Loucy (cell line): ENCODE measurements at regions not wholly inside any gene's neighbourhood (a gene's known extent, or its start where the extent isn't known, plus 50 kb on each side); places are given as distances from the start of the nearest gene placed in this dataset.

Source experiments
- H2AFZ ChIP-seq: fragments of 200-600 bp; sonication (generic); 2 replicates; pipeline ENCODE4 v1.6.0; 2016; ENCODE audit warnings: antibody characterized with exemption, mild to moderate bottlenecking, low read length, moderate library complexity
- H3F3A ChIP-seq: fragments of 200-600 bp; 2 replicates; pipeline ENCODE4 v1.6.0; 2016; ENCODE audit warnings: antibody characterized with exemption, low read depth, mild to moderate bottlenecking
- H3K27me3 ChIP-seq: fragments of 200-600 bp; sonication (generic); 2 replicates; pipeline ENCODE4 v1.6.1; 2014; ENCODE audit warnings: low read length, mild to moderate bottlenecking; ENCODE audit not compliant: insufficient read depth, poor library complexity, severe bottlenecking
- H3K36me3 ChIP-seq: fragments of 200-600 bp; sonication (generic); 2 replicates; pipeline ENCODE4 v1.6.1; 2016; ENCODE audit warnings: low read length; ENCODE audit not compliant: insufficient read depth
- H3K4me1 ChIP-seq: fragments of 200-600 bp; sonication (generic); 2 replicates; pipeline ENCODE4 v1.5.1; 2014; ENCODE audit warnings: low read length, mild to moderate bottlenecking; ENCODE audit not compliant: insufficient read depth, poor library complexity, severe bottlenecking
- H3K4me2 ChIP-seq: fragments of 200-600 bp; sonication (generic); 2 replicates; pipeline ENCODE4 v1.6.0; 2014; ENCODE audit warnings: antibody characterized with exemption, low read length, low read depth, mild to moderate bottlenecking; ENCODE audit not compliant: poor library complexity, severe bottlenecking
- H3K4me3 ChIP-seq: fragments of 200-600 bp; sonication (generic); 2 replicates; pipeline ENCODE4 v1.5.1; 2014; ENCODE audit warnings: low read length, mild to moderate bottlenecking, mixed read lengths; ENCODE audit not compliant: poor library complexity, severe bottlenecking
- H3K79me2 ChIP-seq: fragments of 200-600 bp; sonication (generic); 2 replicates; pipeline ENCODE4 v1.6.1; 2014; ENCODE audit warnings: low read length; ENCODE audit not compliant: insufficient read depth
- H3K9ac ChIP-seq: fragments of 200-600 bp; sonication (generic); 2 replicates; pipeline ENCODE4 v1.6.0; 2014; ENCODE audit warnings: mild to moderate bottlenecking, low read depth, low read length, moderate library complexity; ENCODE audit not compliant: poor library complexity, severe bottlenecking
- H3K9me2 ChIP-seq: fragments of 200-600 bp; sonication (generic); replicated peaks from 2 replicates; pipeline ENCODE4 v1.6.1; 2016; ENCODE audit warnings: low read depth, low read length, mixed read lengths
- H3K9me3 ChIP-seq: fragments of 200-600 bp; sonication (generic); 2 replicates; pipeline ENCODE4 v1.6.1; 2014; ENCODE audit warnings: mild to moderate bottlenecking, antibody characterized with exemption, low read length, low read depth; ENCODE audit not compliant: insufficient read depth
- H4K20me1 ChIP-seq: fragments of 200-600 bp; sonication (generic); 2 replicates; pipeline ENCODE4 v1.6.0; 2014; ENCODE audit warnings: antibody characterized with exemption, low read length, mild to moderate bottlenecking; ENCODE audit not compliant: insufficient read depth, poor library complexity, severe bottlenecking
- EZH2phosphoT487 ChIP-seq: fragments of 200-600 bp; IDR thresholded peaks from 2 replicates; pipeline ENCODE4 v1.6.1; 2018; ENCODE audit warnings: antibody characterized with exemption, mild to moderate bottlenecking, moderate library complexity, borderline replicate concordance
- TF ChIP-seq, protein P1 (sequence below): fragments of 200-600 bp; sonication (generic); conservative IDR thresholded peaks from 2 replicates; pipeline ENCODE4 v1.5.1; 2014; ENCODE audit warnings: mild to moderate bottlenecking, antibody characterized with exemption, low read length

DNA sequence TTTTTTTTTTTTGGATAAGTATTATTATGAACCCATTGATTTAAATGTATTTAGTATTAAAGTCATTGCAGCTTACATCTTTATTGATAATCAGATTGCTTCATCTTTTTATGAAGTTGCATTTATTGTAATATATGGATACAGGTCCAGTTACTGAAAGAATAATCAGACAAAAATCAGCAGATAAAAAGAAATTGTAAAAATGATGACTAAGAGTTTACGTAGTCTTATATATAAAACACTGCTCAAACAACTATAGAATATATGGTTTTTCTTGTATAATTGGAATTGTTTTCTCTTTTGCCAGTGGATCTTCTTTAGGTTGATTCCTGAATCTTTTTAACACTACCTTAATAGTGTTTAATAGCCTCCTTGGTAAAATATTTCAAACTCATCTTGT lies 378.3 kb downstream of the DUSP6 start:
- Histone ChIP-seq H3K27me3 (no peaks in the 10 kb centered on the region), H3K4me1 (no peaks in the 10 kb centered on the region), H3K4me2 (no peak overlapping the region), H3K9ac (no peak overlapping the region), H3K9me2 (no peaks in the 10 kb centered on the region), H3K79me2 (no peaks in the 10 kb centered on the region), H2AFZ (no peak overlapping the region), H3K9me3 (no peaks in the 10 kb centered on the region), H3K4me3 (no peak overlapping the region), H3F3A (no peaks in the 10 kb centered on the region; the same call in 1 of the 2 replicates), H4K20me1 (no peaks in the 10 kb centered on the region), H3K36me3 (no peaks in the 10 kb centered on the region)
- no peak for TF ChIP-seq EZH2phosphoT487
- TF ChIP-seq, protein P1, sequence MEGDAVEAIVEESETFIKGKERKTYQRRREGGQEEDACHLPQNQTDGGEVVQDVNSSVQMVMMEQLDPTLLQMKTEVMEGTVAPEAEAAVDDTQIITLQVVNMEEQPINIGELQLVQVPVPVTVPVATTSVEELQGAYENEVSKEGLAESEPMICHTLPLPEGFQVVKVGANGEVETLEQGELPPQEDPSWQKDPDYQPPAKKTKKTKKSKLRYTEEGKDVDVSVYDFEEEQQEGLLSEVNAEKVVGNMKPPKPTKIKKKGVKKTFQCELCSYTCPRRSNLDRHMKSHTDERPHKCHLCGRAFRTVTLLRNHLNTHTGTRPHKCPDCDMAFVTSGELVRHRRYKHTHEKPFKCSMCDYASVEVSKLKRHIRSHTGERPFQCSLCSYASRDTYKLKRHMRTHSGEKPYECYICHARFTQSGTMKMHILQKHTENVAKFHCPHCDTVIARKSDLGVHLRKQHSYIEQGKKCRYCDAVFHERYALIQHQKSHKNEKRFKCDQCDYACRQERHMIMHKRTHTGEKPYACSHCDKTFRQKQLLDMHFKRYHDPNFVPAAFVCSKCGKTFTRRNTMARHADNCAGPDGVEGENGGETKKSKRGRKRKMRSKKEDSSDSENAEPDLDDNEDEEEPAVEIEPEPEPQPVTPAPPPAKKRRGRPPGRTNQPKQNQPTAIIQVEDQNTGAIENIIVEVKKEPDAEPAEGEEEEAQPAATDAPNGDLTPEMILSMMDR = no peak

DNA sequence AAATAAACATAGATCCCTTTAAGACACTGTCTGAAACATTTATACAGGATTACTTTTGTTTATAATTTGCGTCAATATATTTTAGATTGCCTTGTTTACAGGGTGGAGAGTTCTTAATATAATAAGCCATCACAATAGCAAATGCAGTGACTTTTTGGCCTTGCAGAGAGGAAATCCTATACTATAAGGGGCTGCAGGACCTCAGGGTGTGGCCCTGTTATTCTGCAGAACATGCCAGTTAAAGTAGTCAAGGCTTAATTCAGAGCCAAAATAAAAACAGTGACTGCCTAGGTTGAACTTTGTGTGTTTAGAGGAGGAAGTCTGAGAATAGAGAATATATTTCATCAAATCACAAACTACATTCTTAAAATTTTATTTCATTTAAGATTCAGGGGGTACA lies 381.6 kb downstream of the DUSP6 start:
- H2AFZ ChIP-seq = 0 out of 2 replicates have a peak overlapping the region, but pooled peaks have one; percentile 41
- H3K4me3 ChIP-seq = no peak overlapping the region
- TF ChIP-seq, protein P1 = no peak
- TF ChIP-seq EZH2phosphoT487 = no peak
- no peaks in the 10 kb centered on the region; the same call in 1 of the 2 replicates for H3F3A ChIP-seq
- H3K27me3 ChIP-seq = no peaks in the 10 kb centered on the region
- H3K36me3 ChIP-seq = no peaks in the 10 kb centered on the region
- H3K79me2 ChIP-seq = no peaks in the 10 kb centered on the region
- no peaks in the 10 kb centered on the region for H3K9me2 ChIP-seq
- H3K4me2 ChIP-seq = no peak overlapping the region
- no peak overlapping the region for H3K9ac ChIP-seq
- H4K20me1 ChIP-seq = no peaks in the 10 kb centered on the region
- no peaks in the 10 kb centered on the region for H3K4me1 ChIP-seq
- H3K9me3 ChIP-seq = no peaks in the 10 kb centered on the region

DNA sequence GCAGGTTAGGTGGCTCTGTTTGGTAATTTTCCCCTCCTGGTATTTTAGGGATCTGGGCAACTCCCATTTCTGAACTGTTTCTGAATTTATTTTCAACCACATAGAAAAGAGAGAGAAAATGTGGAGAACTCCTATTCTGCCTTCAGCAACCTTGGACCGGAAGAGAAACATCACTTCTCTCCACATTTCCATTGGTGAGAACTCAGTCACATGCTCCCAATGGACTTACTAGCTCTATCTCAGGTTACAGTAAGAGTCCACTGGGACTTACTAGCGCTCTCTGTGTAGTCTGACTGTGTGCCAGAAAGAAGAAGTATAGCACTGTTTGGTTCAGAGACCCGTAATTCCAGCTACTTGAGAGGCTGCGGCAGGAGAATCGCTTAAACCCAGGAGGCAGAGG lies 383.2 kb downstream of the DUSP6 start:
- TF ChIP-seq, protein P1 = no peak
- no peak for TF ChIP-seq EZH2phosphoT487
- no peak overlapping the region for H3K9ac ChIP-seq
- H3F3A ChIP-seq = no peaks in the 10 kb centered on the region; the same call in 1 of the 2 replicates
- no peak overlapping the region for H3K4me2 ChIP-seq
- H3K9me3 ChIP-seq = no peaks in the 10 kb centered on the region
- no peaks in the 10 kb centered on the region for H3K36me3 ChIP-seq
- no peaks in the 10 kb centered on the region for H3K4me1 ChIP-seq
- no peaks in the 10 kb centered on the region for H4K20me1 ChIP-seq
- H2AFZ ChIP-seq = no peak overlapping the region
- H3K79me2 ChIP-seq = no peaks in the 10 kb centered on the region
- H3K4me3 ChIP-seq = no peak overlapping the region
- H3K9me2 ChIP-seq = no peaks in the 10 kb centered on the region
- no peaks in the 10 kb centered on the region for H3K27me3 ChIP-seq
